ENCODE measurements at regions not wholly inside any gene's neighbourhood (a gene's known extent, or its start where the extent isn't known, plus 50 kb on each side); places are given as distances from the start of the nearest gene placed in this dataset.

- no peak for TF ChIP-seq CTCF (IDR thresholded peaks at IDR 0.05; ENCODE audit: low read depth, low read length)
- H3K4me3 ChIP-seq (replicated peaks in 1 of 2; ENCODE audit: low read depth in 2 of 2, low read length in 2 of 2): no peak overlapping the region
- DNase-seq (ENCODE audit: low read depth in 2 of 2): no peak
These were observed 503.8 kb downstream of the TFAP2B start for GRCh38 chr6:51322505-51322904.

GRCh38 chr6:51323056-51323455 lies 504.4 kb downstream of the TFAP2B start:
- DNase-seq (ENCODE audit: low read depth in 2 of 2): no peak
- TF ChIP-seq CTCF (IDR thresholded peaks at IDR 0.05; ENCODE audit: low read depth, low read length): no peak
- H3K4me3 ChIP-seq (replicated peaks in 1 of 2; ENCODE audit: low read depth in 2 of 2, low read length in 2 of 2): no peak overlapping the region

GRCh38 chr6:51330971-51331370 lies 512.3 kb downstream of the TFAP2B start:
- no peak overlapping the region for H3K4me3 ChIP-seq (replicated peaks in 1 of 2; ENCODE audit: low read depth in 2 of 2, low read length in 2 of 2)
- DNase-seq (ENCODE audit: low read depth in 2 of 2): no peak
- no peak for TF ChIP-seq CTCF (IDR thresholded peaks at IDR 0.05; ENCODE audit: low read depth, low read length)

DNA sequence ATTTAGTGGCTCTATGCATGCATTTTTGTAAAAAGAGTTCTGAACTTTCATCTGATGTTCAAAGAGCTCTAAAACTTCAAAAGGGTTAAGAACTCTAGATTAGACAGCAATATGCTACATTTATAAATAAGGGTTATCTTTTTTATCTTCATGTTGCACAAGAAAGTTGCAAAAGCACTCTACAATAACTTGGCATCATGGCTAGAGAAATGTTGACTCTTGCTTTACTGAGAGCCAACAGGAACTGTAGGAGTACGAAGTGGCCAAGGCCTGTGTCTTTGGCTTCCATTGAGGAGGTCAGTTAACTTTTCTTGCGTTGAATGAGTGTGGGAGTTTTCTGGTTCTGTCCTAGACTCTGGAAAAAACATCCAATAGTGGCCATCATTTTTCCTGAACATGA lies 516.9 kb downstream of the TFAP2B start:
- no peak for TF ChIP-seq CTCF (IDR thresholded peaks at IDR 0.05; ENCODE audit: low read depth, low read length)
- H3K4me3 ChIP-seq (replicated peaks in 1 of 2; ENCODE audit: low read depth in 2 of 2, low read length in 2 of 2): no peak overlapping the region

GRCh38 chr6:51336185-51336584 lies 517.5 kb downstream of the TFAP2B start:
- H3K4me3 ChIP-seq (replicated peaks in 1 of 2; ENCODE audit: low read depth in 2 of 2, low read length in 2 of 2): no peak overlapping the region
- TF ChIP-seq CTCF (IDR thresholded peaks at IDR 0.05; ENCODE audit: low read depth, low read length): no peak
- DNase-seq (ENCODE audit: low read depth in 2 of 2): no peak

More for the DNA sequence above, 516.9 kb downstream of the TFAP2B start:
- no peak for DNase-seq (ENCODE audit: low read depth in 2 of 2)

DNA sequence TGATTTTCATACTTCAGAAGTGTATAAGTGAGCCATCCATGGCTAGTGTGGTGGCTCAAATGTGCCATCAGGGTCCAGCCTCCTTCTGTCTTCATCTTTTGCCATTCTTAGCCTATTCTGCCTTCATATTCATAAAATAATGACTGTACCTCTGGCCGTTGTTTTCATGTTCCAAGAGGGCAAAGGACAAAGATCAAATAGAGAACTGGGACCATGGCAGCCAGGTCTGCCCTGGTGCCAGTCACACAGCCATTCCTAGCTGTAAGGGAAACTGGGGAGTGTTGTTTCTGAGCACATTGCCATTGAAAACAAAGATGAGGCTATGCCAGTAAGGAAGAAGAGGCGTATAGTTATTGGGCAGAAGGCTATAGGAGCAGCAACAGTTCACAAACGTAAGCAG lies 518.6 kb downstream of the TFAP2B start:
- no peak for TF ChIP-seq CTCF (IDR thresholded peaks at IDR 0.05; ENCODE audit: low read depth, low read length)
- no peak overlapping the region for H3K4me3 ChIP-seq (replicated peaks in 1 of 2; ENCODE audit: low read depth in 2 of 2, low read length in 2 of 2)

DNA sequence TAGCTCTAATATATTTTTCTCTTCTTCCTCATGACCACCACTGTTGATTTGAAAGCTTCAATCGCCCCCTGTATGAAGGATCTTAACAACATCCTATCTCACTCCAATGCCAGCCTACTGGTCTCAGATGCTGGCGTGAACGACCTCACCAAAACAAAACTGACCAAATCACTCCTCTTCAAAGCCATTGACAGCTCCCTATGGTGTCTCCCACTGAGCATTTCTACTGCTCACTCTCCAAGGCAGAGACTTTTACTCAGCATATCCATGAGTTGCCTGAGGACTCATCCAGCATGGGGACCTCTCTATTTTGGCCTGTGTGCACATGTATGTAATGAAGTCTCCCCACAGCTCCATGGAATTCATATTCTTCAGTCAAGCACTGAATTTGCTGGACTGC lies 520.4 kb downstream of the TFAP2B start:
- TF ChIP-seq CTCF (IDR thresholded peaks at IDR 0.05; ENCODE audit: low read depth, low read length): no peak
- DNase-seq (ENCODE audit: low read depth in 2 of 2): no peak
- H3K4me3 ChIP-seq (replicated peaks in 1 of 2; ENCODE audit: low read depth in 2 of 2, low read length in 2 of 2): no peak overlapping the region

More for the DNA sequence above, 518.6 kb downstream of the TFAP2B start:
- DNase-seq (ENCODE audit: low read depth in 2 of 2): no peak
